GM21576 (cell line): ENCODE measurements at regions not wholly inside any gene's neighbourhood (a gene's known extent, or its start where the extent isn't known, plus 50 kb on each side); places are given as distances from the start of the nearest gene placed in this dataset.

Experiments
- ATAC-seq: cut with Tn5 transposase; IDR thresholded peaks from one replicate; pipeline ENCODE4 v1.9.1; 2021; ENCODE audit warnings: mild to moderate bottlenecking, moderate library complexity; ENCODE audit not compliant: unreplicated experiment

GRCh38 chr9:8262625-8263622 is 463.3 kb upstream of the DMAC1 start:
- ATAC-seq = no peak

GRCh38 chr9:8261737-8262136 is 462.2 kb upstream of the DMAC1 start:
- no peak for ATAC-seq

DNA sequence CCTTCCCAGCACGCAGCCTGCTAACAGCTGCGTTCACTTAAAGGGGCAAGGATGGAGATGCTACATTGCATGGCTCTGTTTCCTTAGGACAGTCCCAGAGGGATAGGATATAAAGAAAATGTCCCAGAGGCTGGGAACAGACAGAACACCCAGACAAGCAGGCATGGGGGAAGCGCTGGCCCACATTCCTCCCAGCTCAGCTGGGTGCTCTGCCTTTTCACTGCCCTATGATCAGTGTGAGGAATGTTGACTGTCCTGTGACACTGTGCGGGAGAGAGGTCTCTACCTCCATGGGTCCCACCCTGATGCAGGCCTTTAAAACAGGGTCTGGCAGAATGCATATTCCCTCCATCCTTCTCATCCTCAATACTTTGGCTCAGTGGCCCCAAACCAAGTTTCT is 459.4 kb upstream of the DMAC1 start:
- no peak for ATAC-seq

GRCh38 chr9:8256880-8257279 is 457.3 kb upstream of the DMAC1 start:
- ATAC-seq = no peak

GRCh38 chr9:8255850-8256249 is 456.3 kb upstream of the DMAC1 start:
- no peak for ATAC-seq

DNA sequence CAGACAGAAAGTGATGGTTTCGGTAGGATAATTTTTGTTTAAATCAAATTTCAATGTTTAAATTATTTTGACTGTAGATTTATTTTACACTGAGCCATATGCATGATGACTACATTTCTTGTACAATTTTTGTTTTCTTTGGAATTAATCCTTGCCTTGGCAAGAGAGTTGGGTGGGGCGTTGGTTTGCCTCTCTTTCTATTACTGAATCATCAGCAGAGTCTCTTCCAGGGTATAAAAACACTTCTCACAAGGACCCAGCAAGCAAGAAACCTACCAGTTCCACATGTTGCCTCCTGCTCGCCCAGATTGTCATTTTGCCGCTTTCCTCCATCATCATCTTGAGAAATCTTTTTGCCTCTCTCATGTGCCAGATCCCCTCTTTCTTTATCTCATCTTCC is 455.0 kb upstream of the DMAC1 start:
- ATAC-seq = no peak

DNA sequence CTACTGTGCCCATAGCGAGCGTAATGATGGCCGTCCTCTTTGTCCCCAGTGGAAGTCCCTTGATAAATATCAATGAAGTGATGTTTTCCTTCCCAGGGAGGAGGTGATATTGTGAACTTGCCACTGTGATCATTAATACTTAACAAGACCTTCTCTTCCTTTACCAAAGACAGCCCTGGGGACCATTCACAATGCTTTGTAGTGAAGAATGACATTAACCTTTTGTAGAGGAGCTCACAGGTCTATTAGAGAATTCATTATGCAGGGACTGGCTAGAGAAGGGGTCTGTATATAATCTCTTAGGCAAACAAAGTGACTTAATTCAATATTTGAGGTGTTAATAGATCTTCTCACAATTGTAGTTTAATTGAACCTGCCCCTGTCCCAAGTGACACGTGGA is 452.9 kb upstream of the DMAC1 start:
- ATAC-seq = no peak

GRCh38 chr9:8251566-8251965 is 452.0 kb upstream of the DMAC1 start:
- ATAC-seq = no peak

DNA sequence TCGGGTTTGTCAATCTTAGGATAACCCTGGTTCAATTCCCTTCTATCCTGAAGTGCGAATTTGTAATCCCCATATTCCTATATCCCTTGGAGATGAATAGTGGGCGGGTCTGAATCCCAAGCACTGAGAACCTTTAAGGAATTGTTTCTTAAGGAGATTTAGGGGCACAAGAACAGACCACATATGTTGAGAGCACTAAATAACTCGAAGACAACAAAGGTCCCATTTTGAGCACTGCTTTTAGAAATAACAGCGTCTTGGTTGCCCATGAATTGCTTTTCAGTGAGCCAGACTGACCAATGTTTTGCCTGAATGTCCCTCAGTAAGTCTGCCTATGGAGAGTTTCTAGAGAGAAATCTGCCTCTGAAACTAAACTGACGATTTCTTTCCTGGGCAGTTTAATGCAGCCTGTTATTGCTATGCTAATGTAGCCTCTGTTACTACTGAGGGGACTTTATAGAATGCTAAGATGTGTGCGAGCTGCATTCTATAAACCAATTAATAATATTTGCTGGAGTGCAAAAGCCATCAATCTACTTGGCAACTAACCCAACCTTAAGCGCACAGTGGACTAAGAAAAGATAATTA is 445.0 kb upstream of the DMAC1 start:
- ATAC-seq = no peak

DNA sequence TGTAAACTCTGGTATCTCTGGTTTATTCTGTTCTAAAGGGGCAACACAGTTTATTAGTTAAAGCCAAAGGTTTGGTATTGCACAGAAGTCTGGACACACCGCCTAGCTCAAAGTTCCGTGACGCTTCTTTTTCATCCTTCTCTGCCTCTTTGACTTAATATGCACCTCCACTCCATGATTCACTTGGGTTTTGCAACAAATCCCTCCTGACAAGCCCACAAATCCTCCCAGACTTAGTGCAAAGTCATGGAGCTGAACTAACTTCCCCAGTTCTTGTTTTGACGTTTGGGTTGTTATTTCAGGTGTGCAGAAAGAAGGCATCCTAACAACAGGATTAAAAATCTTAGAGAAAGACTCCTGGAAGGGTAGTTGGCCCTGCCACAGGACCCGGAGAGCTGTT is 441.6 kb upstream of the DMAC1 start:
- no peak for ATAC-seq

DNA sequence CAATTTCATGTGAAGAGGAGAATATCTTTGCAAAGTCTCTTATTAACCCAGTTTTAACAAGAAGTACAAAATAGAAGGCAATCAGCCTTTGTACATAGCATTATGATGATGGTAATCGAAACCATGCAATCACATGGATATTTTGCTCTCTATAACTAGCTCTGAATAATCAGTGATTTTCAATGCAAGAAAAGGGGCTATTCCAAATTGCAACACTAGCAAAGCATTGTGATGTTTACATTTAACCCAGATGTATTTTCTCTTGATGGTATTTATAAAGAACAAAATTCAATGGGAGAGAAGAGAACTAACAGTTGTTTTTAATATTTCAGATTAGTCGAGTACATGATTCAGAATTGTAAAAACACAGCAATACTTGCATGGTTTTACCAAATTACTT is 437.5 kb upstream of the DMAC1 start:
- ATAC-seq = no peak

DNA sequence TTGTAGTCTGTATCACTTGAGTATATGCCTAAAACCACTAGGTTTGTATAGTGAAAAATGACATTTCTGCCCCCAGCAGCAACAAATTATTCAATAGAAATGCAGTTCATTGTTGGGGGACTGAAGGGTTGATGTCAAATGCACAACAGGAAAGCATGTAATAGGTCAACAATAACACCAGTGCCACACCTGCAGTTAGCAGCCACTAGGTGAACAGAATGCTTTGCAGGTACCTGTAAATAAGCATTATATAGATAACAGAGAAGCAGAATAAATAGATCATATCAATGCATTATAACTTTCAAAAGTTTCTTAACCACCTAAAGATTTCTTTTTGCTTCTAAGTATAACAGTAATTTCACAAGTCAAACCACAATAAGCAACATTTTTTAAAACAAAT is 435.9 kb upstream of the DMAC1 start:
- no peak for ATAC-seq

DNA sequence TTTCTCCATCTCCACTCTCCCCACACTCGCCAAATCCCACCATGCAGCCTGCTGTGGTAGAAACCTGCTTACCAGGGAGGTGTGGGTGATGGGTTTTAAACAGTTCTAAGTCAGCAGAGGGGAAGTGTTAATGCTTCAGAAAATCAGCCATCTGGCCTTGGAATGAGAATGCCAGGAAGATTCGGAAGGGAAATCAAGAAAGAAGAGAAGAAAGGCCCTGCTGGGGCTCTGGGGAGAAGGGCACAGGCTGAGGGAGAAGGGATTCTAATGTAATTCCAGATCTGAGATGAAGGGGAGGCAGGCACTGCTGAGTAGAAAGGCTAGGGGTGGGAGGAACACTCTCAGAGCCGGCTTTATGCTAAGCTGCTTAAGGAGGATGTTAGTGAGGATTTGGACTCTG is 434.7 kb upstream of the DMAC1 start:
- no peak for ATAC-seq

- ATAC-seq = no peak
Observed at GRCh38 chr9:8232726-8233125, 433.1 kb upstream of the DMAC1 start.

DNA sequence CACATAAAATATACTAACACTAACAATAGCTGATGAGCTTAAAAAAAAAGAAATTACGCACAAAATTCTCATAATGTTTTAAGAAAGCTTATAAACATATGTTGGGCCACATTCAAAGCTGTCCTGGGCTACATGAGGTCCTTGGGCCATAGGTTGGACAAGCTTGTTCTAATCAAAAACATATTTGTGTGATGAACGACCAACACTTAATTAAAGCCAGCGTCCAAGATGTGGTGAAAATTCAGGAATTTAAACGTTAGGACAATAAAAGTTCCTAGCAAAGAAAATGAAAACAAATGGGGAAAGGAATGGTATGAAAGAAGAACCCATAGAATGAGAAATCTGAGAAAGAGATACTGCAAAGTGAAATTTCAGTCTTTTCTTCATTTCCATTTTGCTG is 429.6 kb upstream of the DMAC1 start:
- no peak for ATAC-seq

GRCh38 chr9:8224381-8224801 is 424.8 kb upstream of the DMAC1 start:
- ATAC-seq = no peak

DNA sequence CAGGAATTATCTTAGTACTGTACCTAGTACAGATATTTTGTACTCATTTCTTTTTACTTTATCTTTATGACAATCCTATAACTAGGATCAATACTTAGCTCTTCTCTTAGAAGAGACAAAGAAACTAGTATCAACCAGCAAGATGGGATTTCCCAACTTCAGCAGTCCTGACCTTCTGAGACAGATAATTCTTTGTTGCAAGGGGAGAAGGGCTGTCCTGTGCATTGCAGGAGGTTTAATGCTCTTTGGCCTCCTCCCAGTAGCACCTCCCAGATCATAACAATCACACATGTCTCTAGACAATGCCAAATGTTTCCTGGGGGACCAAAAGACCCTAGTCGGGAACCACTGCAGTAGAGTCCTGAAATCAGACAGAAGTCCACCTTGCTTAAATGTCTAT is 424.3 kb upstream of the DMAC1 start:
- no peak for ATAC-seq

DNA sequence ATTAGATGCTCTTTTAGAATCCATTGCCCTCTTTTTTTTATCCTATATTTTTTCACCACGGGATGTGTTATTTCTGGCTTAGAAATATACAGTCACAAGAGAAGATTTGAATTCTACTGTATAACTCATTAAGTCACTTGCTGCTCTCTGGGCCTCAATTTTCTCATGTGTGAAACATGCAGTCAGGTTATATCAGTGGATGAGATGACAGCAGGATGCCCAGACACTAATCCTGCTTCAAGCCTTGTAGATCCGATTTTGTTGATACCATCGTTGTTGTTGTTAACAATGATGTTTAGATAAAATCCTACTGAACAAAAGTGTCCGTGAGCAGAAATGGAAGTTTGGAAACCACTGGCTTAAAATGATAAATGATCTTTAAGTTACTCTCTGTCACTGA is 421.9 kb upstream of the DMAC1 start:
- ATAC-seq = no peak

GRCh38 chr9:8208465-8208864 is 408.9 kb upstream of the DMAC1 start:
- ATAC-seq = no peak

GRCh38 chr9:8207596-8207995 is 408.0 kb upstream of the DMAC1 start:
- ATAC-seq = no peak

GRCh38 chr9:8206720-8207119 is 407.1 kb upstream of the DMAC1 start:
- ATAC-seq = no peak

DNA sequence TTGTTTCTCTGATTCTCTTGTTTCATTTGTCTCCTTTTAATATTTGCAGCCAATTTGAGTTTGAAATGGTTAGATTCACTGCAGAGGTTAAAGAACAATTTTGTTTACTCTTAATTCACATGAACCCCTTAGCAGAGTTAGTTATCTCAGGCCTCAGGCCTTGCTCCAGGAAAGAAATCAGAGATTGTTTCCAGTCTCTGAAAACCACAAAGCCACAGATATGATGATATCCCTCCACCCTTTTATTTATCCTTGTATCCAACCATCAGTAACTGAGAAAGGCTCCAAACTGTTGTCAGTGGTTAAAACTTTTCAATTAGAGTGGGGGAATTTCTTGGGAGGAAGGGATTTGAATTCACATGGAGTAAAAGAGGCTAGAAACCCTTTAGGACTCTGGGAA is 406.0 kb upstream of the DMAC1 start:
- ATAC-seq = no peak
